Posterior vena cava (tissue), 2 donors: ENCODE measurements at regions not wholly inside any gene's neighbourhood (a gene's known extent, or its start where the extent isn't known, plus 50 kb on each side); places are given as distances from the start of the nearest gene placed in this dataset.

Experiments used
- DNase-seq: peaks from one replicate; pipeline ENCODE4 v3.0.0-alpha.2; 2020; ENCODE audit warnings: low spot score
- intact Hi-C, 2 donors: fragments of 100-400 bp; cut with DNase I; formaldehyde crosslinking; loops; one replicate each; pipeline versions ENCODE4 v1.14.1 to v1.14.2; 2022 to 2023
- donor health status: DM: yes; HTN: yes; CAD: no.
- donor health status: DM: yes; HTN: yes; CAD: no.

DNA sequence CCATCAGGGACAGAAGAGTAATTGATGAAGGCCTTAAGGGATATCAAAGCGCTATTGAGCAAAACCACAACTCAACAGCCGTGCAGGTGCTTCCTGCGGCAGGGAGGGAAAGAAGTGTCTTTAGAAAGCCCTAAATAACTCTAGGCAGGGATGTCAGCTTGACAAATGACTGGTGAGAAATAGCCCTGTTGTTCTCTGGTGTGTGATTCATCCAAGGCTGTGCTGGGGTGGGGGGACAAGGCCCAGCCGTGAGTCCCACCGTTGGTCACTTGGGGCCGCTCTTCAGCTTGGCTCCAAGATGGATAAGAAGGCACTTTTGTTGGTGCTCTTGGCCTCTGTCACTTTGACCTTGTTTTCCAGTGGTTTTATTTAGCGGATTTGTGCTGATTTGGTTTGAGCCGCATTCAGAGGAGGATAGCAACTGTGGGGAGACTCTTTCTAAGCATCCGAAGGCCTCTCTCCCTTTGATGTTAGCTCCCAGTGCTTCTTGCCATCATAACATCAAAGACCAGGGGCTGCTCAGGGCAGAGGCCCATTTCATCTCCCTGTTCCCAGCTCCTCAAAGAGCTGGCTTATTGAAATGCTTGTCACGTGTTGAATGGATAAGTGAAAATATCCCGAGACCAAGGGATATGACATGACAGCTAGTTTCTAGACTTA is 130.3 kb upstream of the SERP2 start:
- DNase-seq, result no peak
- intact Hi-C loops, result no loop called here

DNA sequence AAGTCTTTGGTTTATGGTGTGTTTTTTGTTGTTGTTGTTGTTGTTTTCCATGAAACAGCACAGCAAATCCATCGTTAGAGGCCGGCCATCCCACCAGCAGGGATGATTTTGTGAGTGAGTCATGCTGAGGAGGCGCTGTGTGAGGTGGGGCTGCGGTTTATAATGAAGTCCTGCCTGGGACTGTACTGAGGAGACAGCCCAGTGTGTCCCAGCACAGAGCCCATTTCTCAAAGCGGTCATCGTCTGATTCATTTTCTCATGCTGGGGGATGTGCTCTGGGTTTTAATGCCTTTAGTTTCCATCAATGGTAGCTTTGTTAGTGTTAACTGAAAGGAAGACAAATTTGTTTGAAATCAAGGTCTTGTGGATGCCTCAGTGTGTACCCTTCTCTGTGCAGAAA is 129.3 kb upstream of the SERP2 start:
- intact Hi-C loops, result no loop called here
- no peak for DNase-seq

GRCh38 chr13:44249431-44249836 is 124.2 kb upstream of the SERP2 start:
- DNase-seq, result no peak
- intact Hi-C loops, result no loop called here

GRCh38 chr13:44252938-44253337 is 120.7 kb upstream of the SERP2 start:
- DNase-seq, result no peak
- intact Hi-C loops, result no loop called here

DNA sequence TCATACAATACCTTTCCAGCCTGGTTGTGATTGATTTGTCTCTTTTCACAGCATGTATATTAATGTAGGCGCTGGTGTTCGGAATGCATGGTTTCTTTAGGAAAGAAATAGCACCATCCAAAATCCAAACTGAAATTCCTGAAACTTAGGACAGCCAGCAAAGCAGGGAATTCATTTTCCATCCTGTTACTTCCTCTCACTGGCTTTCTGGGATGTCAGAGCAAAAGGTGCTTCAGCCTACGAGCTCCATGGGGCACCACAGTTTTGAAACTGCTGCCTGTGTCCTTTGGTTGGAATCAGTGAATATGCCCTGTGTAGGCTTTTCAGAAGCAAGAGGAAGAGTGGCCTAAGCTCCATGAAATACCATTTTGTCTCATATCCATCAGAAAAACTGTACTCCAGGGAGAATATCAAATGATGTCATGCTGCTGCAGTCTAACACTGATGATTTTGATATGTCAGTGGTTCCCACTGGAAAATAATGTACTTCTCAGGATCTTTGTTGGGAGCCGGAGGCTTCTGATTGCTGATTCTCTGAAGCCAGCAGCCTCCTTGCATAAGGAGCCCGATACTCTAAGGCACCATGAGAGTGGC is 117.8 kb upstream of the SERP2 start:
- DNase-seq, result no peak
- intact Hi-C loops, result no loop called here

- intact Hi-C loops, result no loop called here
- DNase-seq, result no peak
Measured at GRCh38 chr13:44257796-44258195, 115.8 kb upstream of the SERP2 start.

DNA sequence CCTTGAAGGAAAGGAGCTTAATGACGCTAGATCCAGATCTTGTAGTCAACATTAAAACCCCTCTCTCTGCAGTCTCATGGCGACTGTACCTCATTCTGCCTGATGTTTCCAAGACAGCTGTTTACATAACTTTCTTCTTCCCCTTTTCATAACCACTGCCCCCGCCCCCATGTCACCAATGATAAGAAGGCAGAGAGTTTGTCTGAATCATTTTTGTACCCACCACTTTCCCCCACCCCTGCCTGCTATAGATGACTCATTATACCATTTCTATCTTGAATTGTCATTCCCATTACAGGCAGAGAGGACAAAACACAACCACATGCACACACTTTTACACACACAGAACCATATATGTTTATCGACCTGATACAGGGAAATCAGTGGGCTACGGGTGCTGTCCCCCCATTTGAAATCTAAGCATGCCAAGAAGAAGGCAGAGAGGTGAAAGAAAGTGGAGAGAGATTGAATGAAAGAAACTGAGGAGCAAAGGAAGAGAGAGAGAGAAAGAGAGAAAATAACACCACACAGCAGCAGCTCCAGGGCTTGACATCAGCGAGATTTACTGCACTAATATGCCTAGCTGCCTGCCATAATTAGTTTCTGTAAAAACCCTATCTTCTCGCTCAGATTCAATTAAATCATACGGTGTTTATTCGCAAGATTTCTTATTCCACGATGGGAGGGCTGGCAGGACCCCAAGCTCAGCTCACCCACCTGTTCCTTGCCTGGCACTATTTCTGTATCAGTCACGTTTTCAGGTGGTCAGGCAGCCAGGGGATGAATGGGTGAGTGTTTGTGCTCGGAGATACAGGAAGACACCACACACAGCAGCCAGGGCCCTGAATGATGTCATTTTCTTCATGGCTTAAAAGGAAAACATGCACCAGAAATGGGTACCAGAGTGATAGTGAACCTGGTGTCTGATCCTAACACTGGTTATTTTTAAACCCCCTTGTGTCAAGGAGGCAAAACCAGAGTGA is 114.3 kb upstream of the SERP2 start:
- DNase-seq, result no peak
- intact Hi-C loops, result no loop called here

GRCh38 chr13:44260336-44260735 is 113.3 kb upstream of the SERP2 start:
- intact Hi-C loops, result no loop called here
- DNase-seq, result no peak

GRCh38 chr13:44263751-44264620 is 109.6 kb upstream of the SERP2 start:
- intact Hi-C loops, result no loop called here
- no peak for DNase-seq

DNA sequence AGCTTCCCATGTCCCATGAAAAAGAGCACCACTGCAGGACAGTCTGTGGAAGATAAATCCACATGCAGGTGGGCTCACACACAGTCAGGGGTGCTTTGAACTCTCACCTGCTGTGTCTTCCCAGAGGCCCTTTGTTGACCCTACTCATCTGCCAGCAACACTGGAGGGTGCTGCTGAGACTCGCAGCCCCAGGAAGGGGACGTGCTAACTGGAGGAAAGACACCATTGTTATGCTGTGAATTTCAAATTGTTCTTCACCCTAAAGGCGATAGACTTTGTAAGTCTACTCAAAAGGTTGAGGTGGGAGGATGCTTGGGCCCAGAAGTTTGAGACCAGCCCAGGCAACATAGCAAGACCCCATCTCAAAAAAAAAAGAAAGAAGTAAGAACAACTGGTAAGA is 107.3 kb upstream of the SERP2 start:
- no peak for DNase-seq
- intact Hi-C loops, result no loop called here

- intact Hi-C loops, result no loop called here
- DNase-seq, result no peak
Measured at GRCh38 chr13:44266772-44267171, 106.9 kb upstream of the SERP2 start.

GRCh38 chr13:44267203-44267602 is 106.4 kb upstream of the SERP2 start:
- intact Hi-C loops, result no loop called here
- no peak for DNase-seq

- no peak for DNase-seq
- intact Hi-C loops, result no loop called here
Measured at GRCh38 chr13:44267980-44268379, 105.6 kb upstream of the SERP2 start.

- intact Hi-C loops, result no loop called here
Measured at GRCh38 chr13:44268980-44269379, 104.6 kb upstream of the SERP2 start.

DNA sequence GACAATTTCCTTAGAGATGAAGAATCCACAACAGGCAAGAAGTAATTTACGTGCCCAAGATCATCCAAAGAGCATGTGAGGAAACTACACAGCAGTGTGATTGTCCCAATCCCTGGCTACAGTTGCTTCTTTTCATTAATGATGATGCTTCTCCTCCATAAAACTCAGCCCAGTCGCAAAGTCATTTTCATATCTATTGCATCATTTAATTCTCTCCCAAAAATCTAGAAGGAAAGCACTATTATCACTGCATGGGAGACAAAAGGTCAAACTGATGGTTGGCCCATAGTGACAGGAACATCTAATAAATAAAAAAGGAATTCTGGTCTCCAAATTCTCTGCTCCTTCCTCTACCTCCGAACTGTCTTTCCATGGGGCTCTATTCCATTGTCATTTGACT is 103.5 kb upstream of the SERP2 start:
- intact Hi-C loops, result loop anchor here in 1 of 2 donors (5.0 kb wide), 1 partner anchor 48 kb away; no protein-coding TSS in a partner anchor
- DNase-seq, result no peak

More at GRCh38 chr13:44268980-44269379, 104.6 kb upstream of the SERP2 start:
- no peak for DNase-seq

- intact Hi-C loops, result loop anchor here in 1 of 2 donors (5.0 kb wide), 1 partner anchor 49 kb away; no protein-coding TSS in a partner anchor
Measured at GRCh38 chr13:44271031-44271455, 102.6 kb upstream of the SERP2 start.

GRCh38 chr13:44271473-44271872 is 102.2 kb upstream of the SERP2 start:
- no peak for DNase-seq
- intact Hi-C loops, result loop anchor here in 1 of 2 donors (5.0 kb wide), 1 partner anchor 49 kb away; no protein-coding TSS in a partner anchor

More at GRCh38 chr13:44271031-44271455, 102.6 kb upstream of the SERP2 start:
- DNase-seq, result no peak

DNA sequence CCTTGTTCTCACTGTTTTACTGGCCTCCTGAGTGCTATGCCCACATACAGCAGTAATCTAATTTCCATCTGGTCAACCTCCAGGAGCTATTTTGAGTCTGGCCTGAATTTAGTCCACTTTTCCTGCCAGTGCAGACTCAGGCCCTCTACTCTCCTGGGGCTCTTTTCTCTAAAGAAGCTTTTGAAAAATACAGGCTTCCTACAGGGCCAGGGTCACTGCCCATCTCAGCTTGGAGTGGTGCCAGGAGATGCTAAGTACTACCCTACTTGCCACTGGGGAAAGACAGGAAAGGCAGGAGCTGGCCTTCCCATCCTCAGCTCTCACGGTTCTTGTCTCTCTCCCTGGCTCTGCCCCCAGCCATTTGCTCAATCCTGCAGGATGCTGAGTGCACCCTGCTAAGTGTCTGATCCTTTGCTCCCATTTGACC is 101.7 kb upstream of the SERP2 start:
- intact Hi-C loops, result loop anchor here in 1 of 2 donors (5.0 kb wide), 1 partner anchor 50 kb away; no protein-coding TSS in a partner anchor

GRCh38 chr13:44272692-44273091 is 100.9 kb upstream of the SERP2 start:
- no peak for DNase-seq
- intact Hi-C loops, result loop anchor here in 1 of 2 donors (5.0 kb wide), 1 partner anchor 50 kb away; no protein-coding TSS in a partner anchor

More for the DNA sequence above, 101.7 kb upstream of the SERP2 start:
- no peak for DNase-seq
